DOHH2 (cell line): ENCODE measurements at regions not wholly inside any gene's neighbourhood (a gene's known extent, or its start where the extent isn't known, plus 50 kb on each side); places are given as distances from the start of the nearest gene placed in this dataset.
"Not testable (repeated sequence)": the region's sequence is repeated elsewhere in the genome, so short reads cannot be mapped to it uniquely, and the experiment has no call there.

Experiments used
- H3F3A ChIP-seq: fragments of 200-600 bp; sonication (generic), shearing (Covaris generic); 2 replicates; pipeline ENCODE4 v1.6.0; 2016; ENCODE audit warnings: antibody characterized with exemption, mild to moderate bottlenecking; ENCODE audit not compliant: control insufficient read depth, insufficient read depth
- H3K27ac ChIP-seq: fragments of 200-600 bp; sonication (generic); 2 replicates; pipeline ENCODE4 v1.5.1; 2014; ENCODE audit warnings: low read depth, mild to moderate bottlenecking, low read length, moderate library complexity
- H3K27me3 ChIP-seq: fragments of 200-600 bp; sonication (generic); 2 replicates; pipeline ENCODE4 v1.6.1; 2014; ENCODE audit warnings: mild to moderate bottlenecking, low read length, mixed read lengths; ENCODE audit not compliant: control insufficient read depth
- H3K36me3 ChIP-seq: fragments of 200-600 bp; sonication (generic); 2 replicates; pipeline ENCODE4 v1.6.1; 2014; ENCODE audit warnings: mild to moderate bottlenecking, low read length, moderate library complexity, mixed read lengths; ENCODE audit not compliant: control insufficient read depth
- H3K4me1 ChIP-seq: fragments of 200-600 bp; sonication (generic); 2 replicates; pipeline ENCODE4 v1.6.1; 2014; ENCODE audit warnings: mild to moderate bottlenecking, low read length, mixed read lengths; ENCODE audit not compliant: control insufficient read depth
- H3K4me2 ChIP-seq: fragments of 200-600 bp; sonication (generic); 2 replicates; pipeline ENCODE4 v1.6.0; 2014; ENCODE audit warnings: mild to moderate bottlenecking, low read length, moderate library complexity
- H3K4me3 ChIP-seq: fragments of 200-600 bp; sonication (generic); 2 replicates; pipeline ENCODE4 v1.5.1; 2014; ENCODE audit warnings: mild to moderate bottlenecking, low read length, mixed read lengths
- H3K79me2 ChIP-seq: fragments of 200-600 bp; sonication (generic); 2 replicates; pipeline ENCODE4 v1.6.1; 2014; ENCODE audit warnings: mild to moderate bottlenecking, low read length, mixed read lengths; ENCODE audit not compliant: control insufficient read depth
- H3K9me2 ChIP-seq: fragments of 200-600 bp; sonication (generic); replicated peaks from 2 replicates; pipeline ENCODE4 v1.6.1; 2014; ENCODE audit warnings: mild to moderate bottlenecking, low read length, mixed read lengths; ENCODE audit not compliant: control insufficient read depth
- H3K9me3 ChIP-seq: fragments of 200-600 bp; sonication (generic); 2 replicates; pipeline ENCODE4 v1.6.1; 2014; ENCODE audit warnings: antibody characterized with exemption, low read length, mixed read lengths; ENCODE audit not compliant: control insufficient read depth, insufficient read depth
- H4K20me1 ChIP-seq: fragments of 200-600 bp; sonication (generic); 2 replicates; pipeline ENCODE4 v1.6.0; 2014; ENCODE audit warnings: low read depth, mild to moderate bottlenecking, antibody characterized with exemption, low read length, moderate library complexity; ENCODE audit not compliant: control insufficient read depth, insufficient read depth

GRCh38 chr1:149361310-149361709 is 113.5 kb upstream of the NBPF19 start:
- H3K27ac ChIP-seq, H3K36me3 ChIP-seq, H3K4me1 ChIP-seq, H3K9me2 ChIP-seq, H3K4me2 ChIP-seq, H4K20me1 ChIP-seq, H3K27me3 ChIP-seq, H3K79me2 ChIP-seq, H3K4me3 ChIP-seq, H3K9me3 ChIP-seq, H3F3A ChIP-seq: not testable (repeated sequence)

- H4K20me1 ChIP-seq, H3K4me2 ChIP-seq, H3K27ac ChIP-seq: not testable (repeated sequence)
Measured at GRCh38 chr1:149364188-149364981, 110.5 kb upstream of the NBPF19 start.

GRCh38 chr1:149366402-149366801 is 108.4 kb upstream of the NBPF19 start:
- H3K27me3 ChIP-seq, H3K4me1 ChIP-seq, H3K27ac ChIP-seq, H3K9me2 ChIP-seq, H3F3A ChIP-seq, H3K4me2 ChIP-seq, H4K20me1 ChIP-seq, H3K36me3 ChIP-seq, H3K4me3 ChIP-seq, H3K79me2 ChIP-seq, H3K9me3 ChIP-seq: not testable (repeated sequence)

More at GRCh38 chr1:149364188-149364981, 110.5 kb upstream of the NBPF19 start:
- H3K9me3 ChIP-seq, H3F3A ChIP-seq, H3K4me1 ChIP-seq, H3K36me3 ChIP-seq, H3K9me2 ChIP-seq, H3K27me3 ChIP-seq, H3K4me3 ChIP-seq, H3K79me2 ChIP-seq: not testable (repeated sequence)

- H3K9me2 ChIP-seq, H3F3A ChIP-seq: not testable (repeated sequence)
Measured at GRCh38 chr1:149367472-149368044, 107.3 kb upstream of the NBPF19 start.

GRCh38 chr1:149368337-149368736 is 106.5 kb upstream of the NBPF19 start:
- H3F3A ChIP-seq, H3K9me3 ChIP-seq, H3K79me2 ChIP-seq, H3K27me3 ChIP-seq, H3K4me2 ChIP-seq, H3K4me3 ChIP-seq, H3K4me1 ChIP-seq, H3K9me2 ChIP-seq, H4K20me1 ChIP-seq, H3K27ac ChIP-seq, H3K36me3 ChIP-seq: not testable (repeated sequence)

More at GRCh38 chr1:149367472-149368044, 107.3 kb upstream of the NBPF19 start:
- not testable (repeated sequence) for H4K20me1 ChIP-seq, H3K4me2 ChIP-seq, H3K4me3 ChIP-seq, H3K27ac ChIP-seq, H3K27me3 ChIP-seq, H3K9me3 ChIP-seq, H3K36me3 ChIP-seq, H3K4me1 ChIP-seq, H3K79me2 ChIP-seq

GRCh38 chr1:149369081-149369480 is 105.8 kb upstream of the NBPF19 start:
- not testable (repeated sequence) for H3K4me1 ChIP-seq, H3K27me3 ChIP-seq, H4K20me1 ChIP-seq, H3K4me3 ChIP-seq, H3K36me3 ChIP-seq, H3K9me3 ChIP-seq, H3K79me2 ChIP-seq, H3F3A ChIP-seq, H3K9me2 ChIP-seq, H3K4me2 ChIP-seq, H3K27ac ChIP-seq

- not testable (repeated sequence) for H4K20me1 ChIP-seq, H3K9me2 ChIP-seq, H3K27ac ChIP-seq, H3K4me1 ChIP-seq, H3K36me3 ChIP-seq, H3K4me3 ChIP-seq, H3K27me3 ChIP-seq, H3K79me2 ChIP-seq, H3K9me3 ChIP-seq, H3K4me2 ChIP-seq, H3F3A ChIP-seq
Measured at GRCh38 chr1:149371955-149372354, 102.9 kb upstream of the NBPF19 start.

GRCh38 chr1:149378462-149378861 is 96.4 kb upstream of the NBPF19 start:
- H3K4me2 ChIP-seq, H3F3A ChIP-seq, H3K27ac ChIP-seq, H3K79me2 ChIP-seq, H3K9me2 ChIP-seq, H4K20me1 ChIP-seq, H3K4me1 ChIP-seq, H3K36me3 ChIP-seq, H3K4me3 ChIP-seq, H3K27me3 ChIP-seq, H3K9me3 ChIP-seq: not testable (repeated sequence)
